NCI-H446 (cell line): ENCODE measurements at regions not wholly inside any gene's neighbourhood (a gene's known extent, or its start where the extent isn't known, plus 50 kb on each side); places are given as distances from the start of the nearest gene placed in this dataset.

Experiments used
- DNase-seq, 2 experiments: peaks; one replicate each; lab custom pipeline; 2025; lab: John Stamatoyannopoulos, UW

DNA sequence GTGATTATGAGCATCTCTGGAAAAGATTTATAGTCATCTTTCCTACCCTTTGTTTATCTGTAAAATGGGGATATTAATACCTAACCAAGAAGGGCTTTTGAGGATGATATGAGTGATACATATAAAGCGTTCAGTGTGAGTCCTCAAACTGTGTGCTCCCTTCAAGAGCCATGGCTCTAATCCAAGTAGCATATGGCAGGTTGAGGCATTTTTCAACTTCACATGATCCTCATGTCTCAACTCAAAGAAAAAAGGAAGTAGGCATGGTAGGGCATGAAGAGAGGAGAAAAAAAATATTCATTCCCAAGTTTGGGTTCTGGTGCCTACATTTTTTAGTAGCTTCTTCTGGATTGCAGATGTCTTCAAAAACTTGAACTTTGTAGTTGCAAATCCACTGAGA is 286.3 kb upstream of the ATP2B1 start:
- DNase-seq = peak in 1 of 2 experiments; percentile 32

DNA sequence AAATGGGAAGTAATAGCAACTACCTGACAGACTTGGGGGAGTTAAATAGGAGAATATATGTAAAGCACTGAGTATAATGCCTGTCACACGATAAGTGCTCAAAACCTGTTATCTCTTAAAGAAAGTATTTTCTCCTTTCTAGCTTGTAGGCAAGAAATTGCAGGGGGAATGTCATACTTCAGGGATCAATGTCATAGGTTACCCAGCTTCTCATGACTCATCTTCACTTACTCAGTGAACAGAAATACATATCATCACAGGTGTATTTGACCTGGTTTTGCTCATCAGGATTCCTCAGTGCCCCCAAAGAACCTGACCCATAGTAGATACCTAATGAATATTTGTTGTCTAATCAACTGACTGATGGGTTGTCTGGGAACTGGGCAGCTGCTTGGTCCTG is 285.0 kb upstream of the ATP2B1 start:
- DNase-seq = no peak

DNA sequence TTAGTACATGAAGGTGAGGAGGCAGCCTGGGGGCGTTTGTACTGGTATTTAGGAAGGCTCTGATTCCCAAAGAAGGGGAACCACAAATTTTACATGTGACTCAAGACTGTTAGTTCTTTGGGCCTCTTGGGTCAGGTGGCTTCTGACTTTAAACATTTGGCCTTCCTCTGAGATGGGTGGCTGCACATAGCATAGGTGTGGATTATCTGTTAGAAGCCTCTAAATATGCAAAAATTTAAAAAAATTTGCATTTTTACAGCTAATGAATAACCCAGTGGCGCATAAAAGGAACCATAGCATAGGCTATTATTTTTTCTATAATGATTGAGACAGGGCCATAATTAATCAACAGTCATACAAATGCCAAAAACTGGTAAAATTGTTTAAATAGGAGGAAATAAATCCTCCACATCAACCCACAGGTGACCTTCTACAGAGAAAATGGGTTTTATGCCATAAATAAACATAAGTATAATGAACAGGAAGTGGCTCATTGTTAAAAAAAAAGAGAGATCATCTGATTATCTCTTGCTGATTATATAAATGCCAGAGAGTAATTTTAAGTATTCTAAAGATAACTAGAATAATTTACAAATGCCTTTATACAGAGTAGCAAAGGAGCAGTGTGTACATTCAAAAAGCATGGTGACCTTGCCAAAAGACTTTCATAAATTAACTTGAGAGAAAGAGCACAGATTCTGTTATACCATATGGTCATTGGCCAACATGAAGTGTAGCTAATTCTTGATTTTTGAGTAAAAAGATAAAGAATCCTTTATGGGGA is 284.2 kb upstream of the ATP2B1 start:
- DNase-seq = peak in 1 of 2 experiments; percentile 17

DNA sequence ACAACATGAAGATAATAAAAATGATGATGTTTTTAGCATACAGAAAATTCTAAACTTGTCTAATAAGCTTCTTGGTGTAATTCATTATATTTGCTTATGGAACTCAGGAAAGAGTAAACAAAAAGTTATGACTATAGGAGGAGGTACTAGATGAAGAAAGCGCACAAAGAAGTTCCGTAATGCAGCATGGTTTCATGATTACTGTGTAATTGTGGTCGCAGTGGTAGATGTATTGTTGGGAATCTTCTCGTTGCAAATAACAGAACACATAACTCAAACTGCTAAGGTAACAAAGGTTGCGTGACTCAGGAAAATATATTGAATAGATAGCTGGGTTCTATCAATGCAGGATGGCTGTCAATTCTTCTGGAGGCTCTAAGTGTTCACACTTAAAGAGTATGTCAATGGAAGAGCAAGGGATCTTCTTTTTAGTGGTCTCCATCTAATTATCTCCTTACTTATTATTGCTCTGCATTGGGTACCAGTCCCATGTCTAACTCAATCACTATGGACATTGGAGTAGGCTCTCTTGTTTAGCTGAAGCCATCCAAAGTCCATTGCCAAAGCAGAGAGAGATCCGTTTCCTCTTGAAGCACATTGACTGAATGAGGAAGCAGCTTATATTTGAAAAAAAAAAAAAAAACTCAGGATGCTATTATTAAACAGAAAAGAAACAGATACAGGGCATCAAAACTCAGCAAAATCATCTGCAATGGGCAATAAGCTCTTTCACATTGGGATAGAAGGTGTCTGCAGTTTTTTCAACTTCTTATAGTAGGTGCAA is 283.4 kb upstream of the ATP2B1 start:
- DNase-seq = no peak

DNA sequence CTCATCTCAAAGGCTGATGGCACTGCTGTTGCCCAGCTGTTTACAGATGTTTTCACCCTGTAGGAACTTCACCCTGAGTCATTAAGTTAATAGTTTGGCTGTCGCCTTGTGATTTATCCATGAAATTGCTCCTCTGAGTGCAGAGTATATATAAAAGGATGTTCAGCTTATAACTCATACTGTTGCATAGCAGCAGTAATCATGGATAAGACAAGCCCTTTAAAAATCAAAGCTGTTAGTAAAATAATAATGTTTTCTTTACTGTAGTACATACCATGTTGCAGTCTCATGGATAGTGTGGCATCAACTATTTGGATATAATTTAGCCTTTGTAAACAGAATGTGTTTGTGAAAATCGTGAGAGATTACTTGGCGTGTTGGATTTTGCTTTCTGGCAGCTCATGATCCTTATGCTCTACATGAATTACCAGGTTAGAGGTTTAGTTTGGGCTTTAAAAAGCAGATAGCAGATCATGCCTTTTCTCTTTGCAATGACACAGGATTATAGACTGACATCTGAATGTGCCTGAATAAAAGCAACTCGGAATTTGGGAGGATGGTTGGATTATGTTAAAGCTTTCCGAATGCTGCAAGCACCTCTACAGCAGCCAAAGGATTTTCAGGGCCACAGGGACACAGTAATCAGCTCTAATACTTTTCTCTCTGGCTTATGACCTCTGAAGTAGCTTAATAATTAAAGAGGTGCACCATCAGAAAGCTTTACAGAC is 279.7 kb upstream of the ATP2B1 start:
- DNase-seq = no peak

DNA sequence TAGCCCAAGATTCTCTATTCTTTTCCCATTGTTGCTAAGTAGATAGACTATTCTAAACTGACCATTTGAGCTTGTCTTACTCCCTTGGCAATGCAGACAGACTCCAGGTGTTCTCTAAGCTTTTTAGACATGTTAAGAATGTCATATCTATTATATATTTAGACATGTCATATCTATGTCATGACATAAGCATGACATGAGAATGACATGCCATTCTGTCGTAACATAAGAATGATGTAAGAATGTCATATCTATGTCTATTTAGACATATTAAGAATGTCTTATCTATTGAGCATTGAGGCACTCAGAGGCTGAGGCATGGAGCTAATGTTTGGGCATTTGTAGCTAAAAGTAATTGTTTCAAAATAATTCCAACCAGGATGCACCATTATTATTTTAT is 277.3 kb upstream of the ATP2B1 start:
- no peak for DNase-seq

DNA sequence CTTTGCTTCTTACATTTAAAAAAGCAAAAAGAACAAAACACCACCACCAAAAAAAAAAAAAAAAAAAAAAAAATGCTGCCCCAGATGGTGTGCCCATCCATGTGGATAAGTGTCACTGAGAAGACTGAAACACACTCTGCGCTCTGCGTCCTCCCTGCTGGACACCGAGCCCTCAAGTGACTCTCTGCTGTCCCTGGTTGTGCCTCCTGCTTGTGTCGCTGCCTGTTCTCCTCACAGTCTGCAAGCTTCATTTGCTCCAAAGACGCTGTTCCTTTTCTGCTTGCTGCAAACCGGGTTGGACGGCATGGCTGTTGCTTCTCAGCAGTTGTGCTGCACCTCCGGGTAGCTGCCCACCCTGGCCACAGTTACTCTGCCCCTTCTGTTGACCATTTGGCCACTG is 276.2 kb upstream of the ATP2B1 start:
- DNase-seq = no peak

DNA sequence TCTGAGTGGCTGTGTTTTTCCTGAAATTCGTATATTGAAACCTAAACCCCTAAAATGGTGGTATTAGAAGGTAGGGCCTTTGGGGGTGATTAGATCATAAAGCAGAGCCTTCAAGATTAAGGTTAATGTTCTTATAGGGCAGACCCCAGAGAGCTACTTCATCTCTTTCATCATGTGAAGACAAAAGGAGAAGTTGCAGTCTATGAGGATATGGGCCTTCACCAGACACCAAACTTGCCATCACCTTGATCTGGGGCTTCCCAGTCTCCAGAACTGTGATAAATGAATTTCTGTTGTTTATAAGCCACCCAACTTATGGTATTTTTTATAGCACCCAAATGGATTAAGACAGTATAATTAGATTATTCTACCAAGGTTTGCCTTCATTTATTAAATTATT is 275.0 kb upstream of the ATP2B1 start:
- DNase-seq = no peak

DNA sequence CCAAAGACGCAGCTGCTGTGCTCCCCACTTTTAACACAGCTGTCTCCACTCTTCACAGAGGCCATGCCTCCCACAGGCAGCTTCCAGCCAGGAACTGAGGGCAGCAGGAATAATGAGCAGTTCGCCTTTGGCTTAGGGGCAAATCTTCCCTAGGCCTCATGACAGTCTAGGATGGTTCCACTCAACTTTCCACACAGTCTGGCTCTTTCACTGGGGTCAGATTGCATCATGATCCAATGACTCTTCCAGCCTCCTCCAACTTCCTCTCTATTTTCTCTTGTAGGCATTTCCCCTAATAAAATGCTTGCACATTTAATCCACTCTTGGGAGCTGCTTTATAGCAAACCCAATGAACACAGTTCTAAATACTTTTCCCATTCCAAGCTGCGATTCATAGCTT is 271.6 kb upstream of the ATP2B1 start:
- DNase-seq = no peak

DNA sequence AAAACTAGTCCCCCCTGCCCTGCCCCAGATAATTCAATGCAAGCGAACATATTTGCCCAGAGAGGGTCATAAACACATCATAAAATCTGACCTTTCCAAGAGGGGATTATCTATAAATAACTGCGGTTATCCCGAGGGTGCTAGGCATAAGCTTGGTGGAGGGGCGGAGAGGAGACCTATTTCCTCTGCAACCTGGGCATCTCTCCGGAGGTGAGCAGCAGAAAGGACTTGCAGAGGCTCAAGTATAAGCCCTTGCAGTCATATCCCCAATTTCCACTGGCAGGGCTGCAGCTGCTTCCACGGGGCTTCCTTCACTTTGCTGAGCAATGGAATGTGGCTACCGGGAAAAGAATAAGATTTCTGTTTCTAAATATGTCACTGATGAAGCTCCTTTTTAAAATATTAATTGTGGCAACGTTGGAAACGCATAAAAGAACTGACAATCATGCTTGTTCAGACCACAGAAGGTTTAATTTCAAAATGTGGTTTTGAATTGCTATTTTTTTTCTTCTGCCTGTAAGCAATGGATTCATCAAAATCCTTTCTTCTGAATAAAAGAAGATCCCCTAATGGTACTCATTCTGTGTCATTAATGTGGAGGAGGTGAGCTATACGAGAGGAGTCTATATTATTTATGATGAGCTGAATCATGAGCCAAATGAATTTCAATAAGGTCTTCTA is 268.9 kb upstream of the ATP2B1 start:
- no peak for DNase-seq

DNA sequence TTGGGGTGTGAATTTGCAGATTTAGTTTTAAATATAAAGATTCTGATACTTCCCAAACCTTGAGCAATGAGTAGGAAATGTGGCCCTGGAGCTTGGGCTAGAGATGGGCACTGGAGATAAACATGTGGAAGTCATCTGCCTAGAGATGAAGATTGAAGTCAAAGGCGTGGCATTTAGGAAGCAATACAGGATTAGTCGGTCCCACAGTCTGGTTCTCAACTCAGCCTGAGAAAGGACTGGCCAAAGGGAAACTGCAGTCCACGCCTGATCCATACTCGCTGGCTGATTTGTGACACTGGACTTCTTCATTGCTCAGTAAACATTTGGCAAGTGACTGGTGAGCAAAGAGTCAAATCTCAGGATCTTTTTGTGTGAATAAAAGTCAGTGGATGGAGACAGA is 268.2 kb upstream of the ATP2B1 start:
- DNase-seq = no peak

DNA sequence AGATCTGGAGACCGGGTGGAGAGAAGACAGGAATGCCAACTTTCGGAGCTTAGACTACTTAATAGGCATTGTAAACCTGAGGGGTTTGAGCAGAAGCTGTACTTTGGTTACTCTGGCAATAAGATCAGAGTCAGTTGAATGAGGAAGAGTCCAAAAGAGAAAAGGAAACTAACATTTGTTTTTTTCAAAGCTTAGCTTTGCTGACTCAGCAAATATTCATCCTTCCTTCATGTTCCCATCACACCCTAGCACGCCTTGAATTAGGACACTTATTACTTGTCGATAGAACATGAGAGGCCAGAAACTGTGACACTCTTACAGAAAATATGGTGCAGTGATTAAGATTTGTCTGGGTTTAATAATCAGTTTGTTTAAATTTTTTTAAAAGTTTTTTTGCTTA is 266.9 kb upstream of the ATP2B1 start:
- no peak for DNase-seq

DNA sequence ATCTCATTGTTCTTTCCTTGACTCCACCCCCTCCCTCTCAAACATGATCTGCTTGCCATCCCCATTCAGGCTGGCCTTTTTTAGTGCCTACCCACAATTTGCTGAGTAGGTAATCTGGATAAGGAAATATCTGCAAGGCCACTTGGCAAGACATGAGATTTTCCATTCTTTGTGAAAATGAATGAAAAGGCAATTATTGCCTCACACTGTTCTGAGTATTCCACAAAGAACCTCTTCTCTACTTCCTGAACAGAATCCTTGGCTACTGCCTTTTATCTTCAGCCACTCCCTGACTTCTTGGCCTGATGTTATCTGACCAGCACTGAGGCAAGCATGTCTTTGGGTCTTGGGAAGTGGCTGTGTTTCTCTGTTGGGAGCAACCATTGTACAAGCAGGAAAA is 263.2 kb upstream of the ATP2B1 start:
- no peak for DNase-seq

DNA sequence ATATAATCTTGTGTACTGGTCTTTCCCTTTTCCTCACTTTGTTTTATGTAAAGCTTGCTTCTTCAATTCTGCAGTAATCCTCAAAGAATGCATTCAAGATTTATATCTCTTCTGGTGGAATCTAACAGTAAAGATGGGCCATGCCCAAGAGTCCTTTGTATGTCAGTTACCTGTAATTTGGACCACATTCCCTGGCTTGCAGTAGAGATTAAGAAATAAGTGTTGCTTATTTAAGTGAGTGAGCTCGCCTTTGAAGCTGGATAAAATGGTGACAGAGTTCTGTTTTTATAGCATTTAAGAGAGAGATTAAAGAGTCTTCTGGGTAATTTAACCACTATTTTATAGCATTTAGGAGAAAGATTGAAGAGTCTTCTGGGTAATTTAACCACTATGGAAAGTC is 262.1 kb upstream of the ATP2B1 start:
- DNase-seq = no peak

DNA sequence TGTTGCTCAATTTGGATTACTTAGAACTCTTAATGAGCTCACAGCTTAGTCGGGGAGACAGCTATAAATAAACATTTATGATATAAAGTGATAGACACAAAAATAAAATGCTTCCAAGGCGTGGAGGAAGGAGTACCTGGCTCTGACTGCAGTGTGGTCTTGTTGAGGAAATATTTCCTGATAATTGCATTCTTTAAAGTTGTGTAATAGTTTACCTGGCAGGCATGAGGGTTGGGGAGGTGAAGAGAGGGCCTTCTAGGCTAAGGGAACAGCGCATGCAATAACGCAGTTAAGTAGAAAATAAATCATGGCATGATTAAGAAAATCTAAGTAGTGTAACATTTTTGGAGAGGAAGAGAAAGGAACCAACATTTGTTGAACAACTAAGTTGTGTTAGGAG is 260.5 kb upstream of the ATP2B1 start:
- DNase-seq = no peak

DNA sequence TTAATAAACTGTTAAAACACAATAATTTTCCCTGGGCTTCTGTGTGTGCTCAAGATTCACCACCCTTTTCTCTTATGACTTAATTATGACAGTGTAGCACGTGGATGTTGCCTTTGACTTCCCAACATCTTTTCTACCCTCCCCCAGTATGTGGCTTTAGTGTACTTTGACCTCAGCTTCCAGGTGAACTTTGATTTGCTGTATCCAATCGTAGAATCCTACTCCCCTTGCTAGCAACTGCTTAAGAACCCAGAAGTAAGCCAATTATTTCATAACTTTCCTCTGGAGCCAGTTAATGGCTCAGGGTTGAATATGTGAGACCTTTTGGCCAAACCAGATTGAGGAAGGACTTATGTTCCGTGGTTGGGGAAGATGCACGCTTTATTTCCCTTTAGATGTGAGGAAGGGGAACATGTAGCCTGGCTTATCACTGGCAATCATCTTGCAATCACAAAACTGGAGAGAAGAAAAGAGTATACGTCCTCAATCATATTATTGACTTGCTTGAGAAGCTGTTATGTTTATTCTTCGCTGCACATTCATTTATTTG is 259.6 kb upstream of the ATP2B1 start:
- no peak for DNase-seq

DNA sequence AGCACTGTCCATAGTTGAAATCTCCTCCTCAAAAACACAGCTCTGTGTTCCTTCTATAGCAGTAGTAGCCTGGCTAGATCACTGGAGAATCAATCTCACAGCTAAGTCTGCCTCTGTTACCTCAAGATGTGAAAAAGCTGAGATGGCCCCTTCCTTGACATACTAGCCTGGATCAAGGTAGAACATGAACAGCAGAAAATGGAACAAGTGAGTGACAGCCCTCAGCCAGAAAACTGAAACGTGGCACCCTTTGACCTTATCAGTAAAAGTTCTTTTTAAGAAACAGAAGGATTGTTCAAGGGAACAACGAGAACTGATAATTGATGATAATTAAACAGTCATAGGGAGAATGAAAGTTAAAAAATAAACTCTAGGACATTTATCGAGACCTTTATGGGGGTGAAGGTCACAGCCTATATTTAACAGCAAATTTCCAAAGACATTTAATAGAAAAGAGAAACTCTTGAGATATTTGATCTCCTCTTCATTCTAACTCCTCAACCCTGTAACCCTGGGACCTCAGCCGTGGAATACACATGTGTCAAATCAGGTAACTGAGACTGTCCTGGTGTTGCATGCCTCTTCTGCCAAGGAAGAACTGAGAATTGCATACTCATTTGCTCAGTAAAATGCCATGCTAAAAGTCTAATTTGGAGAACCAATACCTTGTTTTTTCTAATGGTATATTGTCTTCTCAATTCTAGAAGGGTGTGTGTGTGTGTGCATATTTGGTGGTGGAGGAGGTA is 258.0 kb upstream of the ATP2B1 start:
- no peak for DNase-seq

DNA sequence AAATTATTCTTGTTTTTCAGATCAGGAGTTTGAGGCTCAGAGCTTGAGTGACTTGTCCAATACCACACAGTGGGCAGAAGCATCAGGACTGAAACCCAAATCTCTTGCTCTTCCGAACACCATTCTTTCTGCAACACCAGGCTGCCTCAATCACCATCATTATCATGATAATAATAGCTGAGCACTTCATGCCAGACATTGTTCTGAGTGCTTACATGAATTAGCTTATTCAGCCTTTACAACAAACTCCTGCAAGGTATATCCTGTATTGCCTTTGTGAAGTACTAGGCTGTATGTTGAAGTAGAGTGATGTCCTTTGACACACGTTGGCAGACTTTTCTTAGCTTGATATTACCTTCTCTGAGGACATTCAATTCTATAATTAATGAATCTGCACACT is 257.4 kb upstream of the ATP2B1 start:
- DNase-seq = no peak

DNA sequence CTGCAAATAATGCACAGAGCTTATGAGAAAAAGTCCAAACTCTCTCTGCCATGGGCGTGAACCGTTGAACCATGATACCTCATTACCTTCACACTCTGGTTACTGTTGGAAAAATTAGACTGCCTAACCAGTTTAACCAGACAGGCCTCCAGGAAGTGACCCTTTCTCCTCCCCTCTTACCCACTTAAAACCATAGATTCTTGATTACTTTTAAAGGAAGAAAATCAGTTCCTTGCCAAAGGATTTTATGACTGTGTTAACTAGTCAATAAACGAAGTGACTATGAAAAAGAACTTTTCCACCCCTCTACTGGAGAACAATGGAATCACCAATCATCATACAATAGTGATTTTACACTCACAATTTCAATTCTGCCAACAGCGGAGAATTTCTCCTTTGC is 254.0 kb upstream of the ATP2B1 start:
- DNase-seq = no peak

DNA sequence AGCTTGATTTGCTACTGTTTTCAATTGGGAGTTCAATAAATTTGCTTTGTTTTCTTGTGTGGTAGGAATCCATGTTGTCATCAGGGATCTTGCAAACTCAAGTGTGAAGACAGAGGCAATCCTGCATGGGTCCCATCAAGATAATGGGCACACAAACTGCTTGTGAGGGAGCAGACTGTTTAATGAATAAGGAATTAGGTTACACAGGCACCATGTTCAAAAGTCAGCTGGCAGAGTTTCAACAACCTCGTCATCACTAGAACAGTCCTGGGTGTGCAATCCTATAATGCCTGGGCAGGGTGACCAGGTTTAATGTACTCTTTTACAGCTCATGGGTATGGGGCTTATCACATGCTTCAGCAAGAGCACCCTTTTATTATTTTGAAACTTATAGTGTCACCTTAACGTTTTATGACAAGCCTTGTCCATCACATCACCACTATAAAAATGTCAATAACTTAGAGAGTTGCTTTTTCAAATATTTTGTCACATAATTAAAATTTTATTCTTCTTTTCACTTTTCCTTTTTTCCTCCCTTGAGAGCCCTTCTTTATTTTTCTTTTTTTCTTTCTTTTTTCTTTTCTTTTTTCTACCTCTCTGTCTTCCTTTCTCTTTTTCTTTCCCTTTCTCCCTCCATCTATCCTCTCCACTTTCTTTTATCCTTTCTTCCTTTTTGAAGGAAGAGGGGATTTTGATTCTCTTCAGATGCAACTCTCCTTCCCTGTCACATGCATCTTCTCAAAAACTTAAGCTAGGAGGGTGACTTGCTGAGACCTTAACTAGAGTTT is 252.2 kb upstream of the ATP2B1 start:
- DNase-seq = no peak
